OCI-LY1 (cell line): ENCODE measurements at regions not wholly inside any gene's neighbourhood (a gene's known extent, or its start where the extent isn't known, plus 50 kb on each side); places are given as distances from the start of the nearest gene placed in this dataset.

Experiments
- H2AFZ ChIP-seq: fragments of 200-600 bp; sonication (generic), shearing (Covaris generic); 2 replicates; pipeline ENCODE4 v1.6.0; 2014; ENCODE audit warnings: antibody characterized with exemption, mild to moderate bottlenecking, low read length
- H3F3A ChIP-seq: fragments of 200-600 bp; sonication (generic), shearing (Covaris generic); 2 replicates; pipeline ENCODE4 v1.6.0; 2014; ENCODE audit warnings: mild to moderate bottlenecking, antibody characterized with exemption, low read length, moderate library complexity; ENCODE audit not compliant: insufficient read depth
- H3K27ac ChIP-seq: fragments of 200-600 bp; sonication (generic); 2 replicates; pipeline ENCODE4 v1.5.1; 2014; ENCODE audit warnings: low read length, mixed run types, mild to moderate bottlenecking, low read depth; ENCODE audit not compliant: poor library complexity, severe bottlenecking
- H3K27me3 ChIP-seq: fragments of 200-600 bp; sonication (generic); 2 replicates; pipeline ENCODE4 v1.6.0; 2014; ENCODE audit warnings: antibody characterized with exemption, mild to moderate bottlenecking, low read length, moderate library complexity; ENCODE audit not compliant: insufficient read depth
- H3K36me3 ChIP-seq: fragments of 200-600 bp; sonication (generic); 2 replicates; pipeline ENCODE4 v1.6.1; 2014; ENCODE audit warnings: mild to moderate bottlenecking, antibody characterized with exemption, low read length, moderate library complexity, mixed read lengths; ENCODE audit not compliant: insufficient read depth
- H3K4me1 ChIP-seq: fragments of 200-600 bp; sonication (generic); 2 replicates; pipeline ENCODE4 v1.5.1; 2014; ENCODE audit warnings: mild to moderate bottlenecking, low read length, moderate library complexity; ENCODE audit not compliant: insufficient read depth, severe bottlenecking
- H3K4me2 ChIP-seq: fragments of 200-600 bp; sonication (generic), shearing (Covaris generic); 2 replicates; pipeline ENCODE4 v1.6.1; 2014; ENCODE audit warnings: low read length
- H3K4me3 ChIP-seq: fragments of 200-600 bp; sonication (generic); 2 replicates; pipeline ENCODE4 v1.5.1; 2014; ENCODE audit warnings: low read length, low read depth, mild to moderate bottlenecking, mixed read lengths; ENCODE audit not compliant: poor library complexity, severe bottlenecking
- H3K79me2 ChIP-seq: fragments of 200-600 bp; shearing (Covaris generic); 2 replicates; pipeline ENCODE4 v1.6.1; 2016; ENCODE audit warnings: mixed run types, low read length, mixed read lengths; ENCODE audit not compliant: insufficient read depth
- H3K9ac ChIP-seq: fragments of 200-600 bp; sonication (generic), shearing (Covaris generic); 2 replicates; pipeline ENCODE4 v1.6.1; 2014; ENCODE audit warnings: mild to moderate bottlenecking, low read length, mixed read lengths
- H3K9me2 ChIP-seq: fragments of 200-600 bp; sonication (generic), shearing (Covaris generic); 2 replicates; pipeline ENCODE4 v1.6.1; 2014; ENCODE audit warnings: low read depth, mild to moderate bottlenecking, low read length, mixed read lengths
- H3K9me3 ChIP-seq: fragments of 200-600 bp; shearing (Covaris generic); 2 replicates; pipeline ENCODE4 v1.6.1; 2014; ENCODE audit warnings: low read length, mixed read lengths
- H4K20me1 ChIP-seq: fragments of 200-600 bp; sonication (generic), shearing (Covaris generic); 2 replicates; pipeline ENCODE4 v1.6.0; 2016; ENCODE audit warnings: mild to moderate bottlenecking, low read length; ENCODE audit not compliant: insufficient read depth
- EZH2 ChIP-seq: fragments of 200-600 bp; sonication (generic), shearing (Covaris generic); IDR thresholded peaks from 2 replicates; pipeline ENCODE4 v1.8.0; 2017; ENCODE audit warnings: borderline replicate concordance, mixed run types, mild to moderate bottlenecking, antibody characterized with exemption, low read length, moderate library complexity, mixed read lengths
- TF ChIP-seq, protein P1 (sequence below): fragments of 200-600 bp; sonication (generic), shearing (Covaris generic); IDR thresholded peaks from 2 replicates; pipeline ENCODE4 v1.5.1; 2017; ENCODE audit warnings: mild to moderate bottlenecking, antibody characterized with exemption, low read length, moderate library complexity, mixed read lengths

DNA sequence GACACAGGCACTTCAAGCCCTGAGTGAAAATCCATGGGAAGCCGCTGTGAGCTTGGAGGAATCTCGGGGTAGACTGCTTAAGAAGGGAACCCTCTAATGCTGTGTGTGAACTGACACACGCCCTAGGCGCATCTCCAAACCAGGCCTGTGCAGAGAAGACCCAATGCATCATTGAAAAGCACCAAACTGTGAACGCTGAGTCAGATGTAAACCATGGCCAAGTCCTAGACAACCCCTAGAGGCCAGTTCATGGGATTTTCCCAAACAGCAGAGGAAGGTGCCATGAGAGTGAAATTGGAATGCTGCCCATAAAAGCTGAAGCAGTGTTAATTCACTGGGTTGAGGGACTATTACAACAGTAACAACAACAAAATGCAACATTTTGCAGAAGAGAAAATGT lies 296.5 kb downstream of the SMOC2 start:
- H3K79me2 ChIP-seq, result no peaks in the 10 kb centered on the region
- H3F3A ChIP-seq, result no peaks in the 10 kb centered on the region
- H3K27me3 ChIP-seq, result no peaks in the 10 kb centered on the region
- H3K9ac ChIP-seq, result no peak overlapping the region
- H3K4me3 ChIP-seq, result no peak overlapping the region
- no peaks in the 10 kb centered on the region for H3K9me2 ChIP-seq
- no peak overlapping the region for H3K27ac ChIP-seq
- no peaks in the 10 kb centered on the region for H4K20me1 ChIP-seq
- no peaks in the 10 kb centered on the region for H3K4me1 ChIP-seq
- H3K4me2 ChIP-seq, result no peak overlapping the region
- TF ChIP-seq EZH2, result no peak
- TF ChIP-seq, protein P1, sequence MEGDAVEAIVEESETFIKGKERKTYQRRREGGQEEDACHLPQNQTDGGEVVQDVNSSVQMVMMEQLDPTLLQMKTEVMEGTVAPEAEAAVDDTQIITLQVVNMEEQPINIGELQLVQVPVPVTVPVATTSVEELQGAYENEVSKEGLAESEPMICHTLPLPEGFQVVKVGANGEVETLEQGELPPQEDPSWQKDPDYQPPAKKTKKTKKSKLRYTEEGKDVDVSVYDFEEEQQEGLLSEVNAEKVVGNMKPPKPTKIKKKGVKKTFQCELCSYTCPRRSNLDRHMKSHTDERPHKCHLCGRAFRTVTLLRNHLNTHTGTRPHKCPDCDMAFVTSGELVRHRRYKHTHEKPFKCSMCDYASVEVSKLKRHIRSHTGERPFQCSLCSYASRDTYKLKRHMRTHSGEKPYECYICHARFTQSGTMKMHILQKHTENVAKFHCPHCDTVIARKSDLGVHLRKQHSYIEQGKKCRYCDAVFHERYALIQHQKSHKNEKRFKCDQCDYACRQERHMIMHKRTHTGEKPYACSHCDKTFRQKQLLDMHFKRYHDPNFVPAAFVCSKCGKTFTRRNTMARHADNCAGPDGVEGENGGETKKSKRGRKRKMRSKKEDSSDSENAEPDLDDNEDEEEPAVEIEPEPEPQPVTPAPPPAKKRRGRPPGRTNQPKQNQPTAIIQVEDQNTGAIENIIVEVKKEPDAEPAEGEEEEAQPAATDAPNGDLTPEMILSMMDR, result no peak
- no peak overlapping the region for H2AFZ ChIP-seq
- H3K36me3 ChIP-seq, result no peaks in the 10 kb centered on the region
- H3K9me3 ChIP-seq, result no peaks in the 10 kb centered on the region

DNA sequence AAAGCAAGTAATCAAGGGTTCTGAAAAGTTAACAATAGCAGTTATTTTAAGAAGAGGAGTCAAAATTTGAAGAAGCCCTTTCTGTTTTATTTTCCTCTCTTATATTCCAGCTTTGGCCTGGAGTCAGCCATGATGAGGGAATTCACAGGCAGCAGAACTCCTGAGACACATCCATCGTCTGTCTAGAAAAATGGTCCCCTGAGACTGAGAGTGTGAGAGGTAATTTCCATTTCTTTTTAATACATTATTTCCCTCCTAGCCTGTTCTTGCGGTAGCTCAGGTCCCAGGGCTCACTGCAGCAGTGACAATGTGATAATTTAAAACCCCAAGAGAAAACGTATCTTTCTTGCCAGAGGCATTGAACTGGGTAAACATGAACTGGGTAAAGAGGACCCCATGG lies 296.0 kb downstream of the SMOC2 start:
- Histone ChIP-seq H3K4me3 (no peak overlapping the region), H3K79me2 (no peaks in the 10 kb centered on the region), H3K9ac (no peak overlapping the region), H3F3A (no peaks in the 10 kb centered on the region), H3K27me3 (no peaks in the 10 kb centered on the region), H2AFZ (no peak overlapping the region), H3K9me2 (no peaks in the 10 kb centered on the region), H3K27ac (no peak overlapping the region), H3K4me1 (no peaks in the 10 kb centered on the region), H4K20me1 (no peaks in the 10 kb centered on the region), H3K4me2 (no peak overlapping the region), H3K9me3 (no peaks in the 10 kb centered on the region), H3K36me3 (no peaks in the 10 kb centered on the region)
- TF ChIP-seq, protein P1, result no peak
- TF ChIP-seq EZH2, result no peak

DNA sequence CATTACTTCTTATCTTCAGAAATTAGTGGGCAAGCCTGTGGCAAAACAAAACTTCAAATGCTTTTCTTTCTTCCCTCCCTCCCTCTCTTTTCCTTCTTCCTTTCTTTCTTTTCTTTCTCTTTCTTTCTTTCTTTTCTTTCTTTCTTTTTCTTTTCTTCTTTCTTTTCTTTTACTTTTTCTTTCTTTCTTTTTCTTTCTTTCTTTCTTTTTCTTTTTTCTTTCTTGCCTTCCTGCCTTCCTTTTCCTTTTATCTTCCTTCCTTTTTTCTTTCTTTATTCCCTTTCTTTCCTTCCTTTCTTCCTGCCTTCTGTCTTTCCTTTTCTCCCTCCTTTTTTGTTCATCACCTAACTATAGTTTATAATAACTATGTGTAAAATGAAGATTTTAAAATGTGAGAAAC lies 295.1 kb downstream of the SMOC2 start:
- Histone ChIP-seq H4K20me1 (no peaks in the 10 kb centered on the region), H3K4me2 (no peak overlapping the region), H3F3A (no peaks in the 10 kb centered on the region), H3K9me3 (no peaks in the 10 kb centered on the region), H3K4me1 (no peaks in the 10 kb centered on the region), H3K4me3 (no peak overlapping the region), H3K9me2 (no peaks in the 10 kb centered on the region), H3K27me3 (no peaks in the 10 kb centered on the region), H2AFZ (no peak overlapping the region), H3K36me3 (no peaks in the 10 kb centered on the region), H3K79me2 (no peaks in the 10 kb centered on the region), H3K27ac (no peak overlapping the region), H3K9ac (no peak overlapping the region)
- TF ChIP-seq EZH2, result no peak

DNA sequence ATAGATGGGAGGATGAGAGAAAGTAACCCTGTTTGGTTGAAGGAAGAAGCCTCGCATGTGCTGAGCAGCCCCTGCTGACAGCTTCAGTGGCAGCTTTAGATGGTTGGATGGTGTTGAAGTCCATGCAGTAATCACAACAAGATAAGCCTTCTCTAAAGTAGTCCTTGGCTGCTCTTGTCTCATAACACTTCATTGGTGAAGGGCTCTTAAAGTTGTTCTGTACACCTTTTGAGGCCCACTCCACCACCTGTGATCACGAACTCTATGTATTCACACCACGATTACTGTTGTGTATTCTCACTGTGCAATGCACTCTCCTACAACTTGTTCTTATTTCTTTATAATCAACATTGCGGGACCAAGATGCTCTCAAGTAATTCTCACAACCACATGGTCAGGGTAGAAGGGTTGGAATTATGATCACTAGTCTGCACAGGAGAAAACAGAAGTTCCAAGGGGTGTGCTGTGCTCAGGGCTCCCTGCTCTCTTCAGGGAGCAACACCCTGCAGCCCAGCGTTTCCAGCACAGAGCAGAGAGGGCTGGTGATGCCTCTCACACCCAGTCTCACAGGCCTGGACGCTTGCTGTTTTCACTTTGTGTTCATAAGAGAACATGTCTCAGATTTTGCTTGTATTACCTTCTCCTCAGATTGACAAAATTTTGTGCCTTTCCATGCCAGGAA lies 294.4 kb downstream of the SMOC2 start:
- Histone ChIP-seq H3K4me2 (no peak overlapping the region), H2AFZ (no peak overlapping the region), H3K4me1 (no peaks in the 10 kb centered on the region), H3K4me3 (no peak overlapping the region), H3K79me2 (no peaks in the 10 kb centered on the region), H3K36me3 (no peaks in the 10 kb centered on the region), H4K20me1 (no peaks in the 10 kb centered on the region), H3K9ac (no peak overlapping the region), H3K9me3 (no peaks in the 10 kb centered on the region), H3K27me3 (no peaks in the 10 kb centered on the region), H3K9me2 (no peaks in the 10 kb centered on the region), H3F3A (no peaks in the 10 kb centered on the region), H3K27ac (no peak overlapping the region)
- TF ChIP-seq, protein P1, result no peak
- TF ChIP-seq EZH2, result no peak
